GM13977 (cell line): ENCODE measurements at regions not wholly inside any gene's neighbourhood (a gene's known extent, or its start where the extent isn't known, plus 50 kb on each side); places are given as distances from the start of the nearest gene placed in this dataset.

ENCODE experiments used
- DNase-seq: peaks from one replicate; pipeline ENCODE4 v3.0.0; 2012; ENCODE audit warnings: low spot score
- CTCF ChIP-seq: IDR thresholded peaks from 2 replicates; pipeline ENCODE4 v1.5.1; 2012; ENCODE audit warnings: mild to moderate bottlenecking, control low read depth; ENCODE audit not compliant: insufficient read depth; ENCODE audit errors: extremely low read depth, missing control alignments
- in situ Hi-C: fragments of 300-500 bp; cut with MboI; formaldehyde crosslinking; loops from one replicate; pipeline ENCODE4 v1.12.0; 2022; ENCODE audit warnings: low sequenced_read_pairs, low pct_unique_long_range_greater_than_20kb, mixed read lengths, inconsistent platforms; ENCODE audit not compliant: unreplicated experiment

GRCh38 chr13:106302843-106303242 is 232.6 kb downstream of the EFNB2 start:
- in situ Hi-C loops, result no loop called here
- no peak for TF ChIP-seq CTCF
- no peak for DNase-seq

GRCh38 chr13:106302011-106302410 is 233.5 kb downstream of the EFNB2 start:
- no peak for DNase-seq
- no peak for TF ChIP-seq CTCF
- in situ Hi-C loops, result no loop called here

- no peak for DNase-seq
- in situ Hi-C loops, result no loop called here
- no peak for TF ChIP-seq CTCF
Observed at GRCh38 chr13:106299621-106300020, 235.8 kb downstream of the EFNB2 start.

GRCh38 chr13:106297283-106297682 is 238.2 kb downstream of the EFNB2 start:
- in situ Hi-C loops, result no loop called here
- no peak for DNase-seq
- no peak for TF ChIP-seq CTCF

GRCh38 chr13:106296723-106297122 is 238.7 kb downstream of the EFNB2 start:
- in situ Hi-C loops, result no loop called here
- TF ChIP-seq CTCF, result no peak

GRCh38 chr13:106295971-106296370 is 239.5 kb downstream of the EFNB2 start:
- no peak for DNase-seq
- in situ Hi-C loops, result no loop called here
- no peak for TF ChIP-seq CTCF

More at GRCh38 chr13:106296723-106297122, 238.7 kb downstream of the EFNB2 start:
- DNase-seq, result no peak

GRCh38 chr13:106291006-106291405 is 244.5 kb downstream of the EFNB2 start:
- in situ Hi-C loops, result no loop called here

More at GRCh38 chr13:106291006-106291405, 244.5 kb downstream of the EFNB2 start:
- no peak for DNase-seq
- TF ChIP-seq CTCF, result no peak
